ENCODE measurements at regions not wholly inside any gene's neighbourhood (a gene's known extent, or its start where the extent isn't known, plus 50 kb on each side); places are given as distances from the start of the nearest gene placed in this dataset.

DNA sequence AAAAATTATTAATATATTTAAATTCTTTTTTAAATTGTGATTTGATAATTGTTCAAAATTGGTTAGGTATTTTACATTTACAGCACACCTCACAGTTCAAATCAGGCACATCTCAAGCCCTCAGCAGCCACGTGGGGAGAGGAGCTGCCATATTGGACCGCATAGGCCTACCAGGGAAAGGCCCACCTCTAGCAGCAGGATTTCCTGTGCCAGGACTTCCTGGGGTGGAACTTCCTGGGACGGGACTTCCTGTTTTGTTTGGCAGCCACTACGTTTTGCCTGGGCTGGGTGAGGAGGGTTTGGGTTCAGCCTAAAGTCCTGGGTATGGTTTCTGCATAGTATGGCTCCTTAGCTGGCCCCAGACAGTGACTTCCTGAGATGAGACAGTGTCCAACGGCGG lies 298.5 kb upstream of the FOXF1 start:
- TF ChIP-seq EZH2 (IDR thresholded peaks at IDR 0.05; ENCODE audit: insufficient read depth, low read length) (no peak), CTCF (IDR thresholded peaks at IDR 0.05; ENCODE audit: insufficient read depth, low read depth, low read length) (no peak)
- FAIRE-seq, result no peak
- H3K27ac ChIP-seq (ENCODE audit: low read depth, low read length), result no peak overlapping the region
- no peak for DNase-seq (ENCODE audit: low read depth)
- no peaks in the 10 kb centered on the region for H3K9me3 ChIP-seq (ENCODE audit: insufficient read depth, low read depth, low read length)
- H3K27me3 ChIP-seq (ENCODE audit: insufficient read depth, low read length), result no peaks in the 10 kb centered on the region
- no peaks in the 10 kb centered on the region for H3K79me2 ChIP-seq (ENCODE audit: insufficient read depth, low read length)
- H3K4me1 ChIP-seq (ENCODE audit: insufficient read depth, low read length), result no peaks in the 10 kb centered on the region
- H3K9ac ChIP-seq (ENCODE audit: low read length), result no peak overlapping the region
- H3K27ac Mint-ChIP-seq (ENCODE audit: unreplicated experiment), result no peak overlapping the region
- no peaks in the 10 kb centered on the region for H4K20me1 ChIP-seq (ENCODE audit: insufficient read depth, low read length)
- no peak overlapping the region for H2AFZ ChIP-seq (ENCODE audit: low read depth, low read length)
- no peak overlapping the region for H3K4me3 Mint-ChIP-seq (ENCODE audit: unreplicated experiment)
- H3K36me3 ChIP-seq (ENCODE audit: insufficient read depth, low read length), result no peaks in the 10 kb centered on the region
- H3K27me3 Mint-ChIP-seq (ENCODE audit: low read depth, unreplicated experiment), result peaks cover 43% of the 10 kb centered on the region
- H3K4me1 Mint-ChIP-seq (ENCODE audit: low read depth, unreplicated experiment), result no peaks in the 10 kb centered on the region
- H3K4me2 ChIP-seq (ENCODE audit: low read length), result no peak overlapping the region
- H3K4me3 ChIP-seq (ENCODE audit: insufficient read depth, low read depth, low read length), result no peak overlapping the region
- H3K36me3 Mint-ChIP-seq (ENCODE audit: low read depth, unreplicated experiment), result no peaks in the 10 kb centered on the region
- peaks cover 14% of the 10 kb centered on the region for H3K9me3 Mint-ChIP-seq (ENCODE audit: unreplicated experiment)

- Histone ChIP-seq H3K36me3 (ENCODE audit: insufficient read depth, low read length) (no peaks in the 10 kb centered on the region), H3K79me2 (ENCODE audit: insufficient read depth, low read length) (no peaks in the 10 kb centered on the region), H3K27ac (ENCODE audit: low read depth, low read length) (no peak overlapping the region), H3K4me1 (ENCODE audit: insufficient read depth, low read length) (no peaks in the 10 kb centered on the region), H3K9me3 (ENCODE audit: insufficient read depth, low read depth, low read length) (no peaks in the 10 kb centered on the region), H4K20me1 (ENCODE audit: insufficient read depth, low read length) (no peaks in the 10 kb centered on the region), H3K4me2 (ENCODE audit: low read length) (no peak overlapping the region), H3K4me3 (ENCODE audit: insufficient read depth, low read depth, low read length) (no peak overlapping the region), H3K9ac (ENCODE audit: low read length) (no peak overlapping the region), H2AFZ (ENCODE audit: low read depth, low read length) (no peak overlapping the region), H3K27me3 (ENCODE audit: insufficient read depth, low read length) (no peaks in the 10 kb centered on the region)
- FAIRE-seq (no peak), DNase-seq (ENCODE audit: low read depth) (no peak)
- Mint-ChIP-seq H3K36me3 (ENCODE audit: low read depth, unreplicated experiment) (no peaks in the 10 kb centered on the region), H3K9me3 (ENCODE audit: unreplicated experiment) (peaks cover 14% of the 10 kb centered on the region), H3K4me3 (ENCODE audit: unreplicated experiment) (no peak overlapping the region), H3K27me3 (ENCODE audit: low read depth, unreplicated experiment) (peaks cover 48% of the 10 kb centered on the region), H3K4me1 (ENCODE audit: low read depth, unreplicated experiment) (no peaks in the 10 kb centered on the region), H3K27ac (ENCODE audit: unreplicated experiment) (no peak overlapping the region)
- TF ChIP-seq EZH2 (IDR thresholded peaks at IDR 0.05; ENCODE audit: insufficient read depth, low read length) (no peak), CTCF (IDR thresholded peaks at IDR 0.05; ENCODE audit: insufficient read depth, low read depth, low read length) (no peak)
Observed at GRCh38 chr16:86212706-86213436, 297.5 kb upstream of the FOXF1 start.

- FAIRE-seq, result no peak
- TF ChIP-seq EZH2 (IDR thresholded peaks at IDR 0.05; ENCODE audit: insufficient read depth, low read length) (no peak), CTCF (IDR thresholded peaks at IDR 0.05; ENCODE audit: insufficient read depth, low read depth, low read length) (no peak)
Observed at GRCh38 chr16:86213437-86214205, 296.7 kb upstream of the FOXF1 start.

More at GRCh38 chr16:86213437-86214205, 296.7 kb upstream of the FOXF1 start:
- Histone ChIP-seq H3K9me3 (ENCODE audit: insufficient read depth, low read depth, low read length) (no peaks in the 10 kb centered on the region), H3K36me3 (ENCODE audit: insufficient read depth, low read length) (no peaks in the 10 kb centered on the region), H4K20me1 (ENCODE audit: insufficient read depth, low read length) (no peaks in the 10 kb centered on the region), H3K4me1 (ENCODE audit: insufficient read depth, low read length) (no peaks in the 10 kb centered on the region), H2AFZ (ENCODE audit: low read depth, low read length) (no peak overlapping the region), H3K79me2 (ENCODE audit: insufficient read depth, low read length) (no peaks in the 10 kb centered on the region), H3K27ac (ENCODE audit: low read depth, low read length) (no peak overlapping the region), H3K27me3 (ENCODE audit: insufficient read depth, low read length) (no peaks in the 10 kb centered on the region), H3K4me2 (ENCODE audit: low read length) (no peak overlapping the region), H3K4me3 (ENCODE audit: insufficient read depth, low read depth, low read length) (no peak overlapping the region), H3K9ac (ENCODE audit: low read length) (no peak overlapping the region)
- no peaks in the 10 kb centered on the region for H3K36me3 Mint-ChIP-seq (ENCODE audit: low read depth, unreplicated experiment)
- no peak overlapping the region for H3K27ac Mint-ChIP-seq (ENCODE audit: unreplicated experiment)
- H3K9me3 Mint-ChIP-seq (ENCODE audit: unreplicated experiment), result peaks cover 14% of the 10 kb centered on the region
- DNase-seq (ENCODE audit: low read depth), result no peak
- H3K4me3 Mint-ChIP-seq (ENCODE audit: unreplicated experiment), result no peak overlapping the region
- H3K4me1 Mint-ChIP-seq (ENCODE audit: low read depth, unreplicated experiment), result no peaks in the 10 kb centered on the region
- peaks cover 51% of the 10 kb centered on the region for H3K27me3 Mint-ChIP-seq (ENCODE audit: low read depth, unreplicated experiment)

Measured in astrocyte (in vitro differentiated cells and primary cell).